GM10266 (cell line): ENCODE measurements at regions not wholly inside any gene's neighbourhood (a gene's known extent, or its start where the extent isn't known, plus 50 kb on each side); places are given as distances from the start of the nearest gene placed in this dataset.
"Not testable (repeated sequence)": the region's sequence is repeated elsewhere in the genome, so short reads cannot be mapped to it uniquely, and the experiment has no call there.

Experiments
- DNase-seq: peaks from one replicate; pipeline ENCODE4 v3.0.0; 2012; ENCODE audit errors: extremely low spot score
- TF ChIP-seq, protein P1 (sequence below): IDR thresholded peaks from 2 replicates; pipeline ENCODE4 v1.5.1; 2012; ENCODE audit warnings: mild to moderate bottlenecking, low read depth; ENCODE audit not compliant: control insufficient read depth, insufficient read depth; ENCODE audit errors: missing control alignments

- TF ChIP-seq, protein P1, sequence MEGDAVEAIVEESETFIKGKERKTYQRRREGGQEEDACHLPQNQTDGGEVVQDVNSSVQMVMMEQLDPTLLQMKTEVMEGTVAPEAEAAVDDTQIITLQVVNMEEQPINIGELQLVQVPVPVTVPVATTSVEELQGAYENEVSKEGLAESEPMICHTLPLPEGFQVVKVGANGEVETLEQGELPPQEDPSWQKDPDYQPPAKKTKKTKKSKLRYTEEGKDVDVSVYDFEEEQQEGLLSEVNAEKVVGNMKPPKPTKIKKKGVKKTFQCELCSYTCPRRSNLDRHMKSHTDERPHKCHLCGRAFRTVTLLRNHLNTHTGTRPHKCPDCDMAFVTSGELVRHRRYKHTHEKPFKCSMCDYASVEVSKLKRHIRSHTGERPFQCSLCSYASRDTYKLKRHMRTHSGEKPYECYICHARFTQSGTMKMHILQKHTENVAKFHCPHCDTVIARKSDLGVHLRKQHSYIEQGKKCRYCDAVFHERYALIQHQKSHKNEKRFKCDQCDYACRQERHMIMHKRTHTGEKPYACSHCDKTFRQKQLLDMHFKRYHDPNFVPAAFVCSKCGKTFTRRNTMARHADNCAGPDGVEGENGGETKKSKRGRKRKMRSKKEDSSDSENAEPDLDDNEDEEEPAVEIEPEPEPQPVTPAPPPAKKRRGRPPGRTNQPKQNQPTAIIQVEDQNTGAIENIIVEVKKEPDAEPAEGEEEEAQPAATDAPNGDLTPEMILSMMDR = no peak
- no peak for DNase-seq
These were observed 182.7 kb upstream of the NR4A3 start for GRCh38 chr9:99638971-99639370.

DNA sequence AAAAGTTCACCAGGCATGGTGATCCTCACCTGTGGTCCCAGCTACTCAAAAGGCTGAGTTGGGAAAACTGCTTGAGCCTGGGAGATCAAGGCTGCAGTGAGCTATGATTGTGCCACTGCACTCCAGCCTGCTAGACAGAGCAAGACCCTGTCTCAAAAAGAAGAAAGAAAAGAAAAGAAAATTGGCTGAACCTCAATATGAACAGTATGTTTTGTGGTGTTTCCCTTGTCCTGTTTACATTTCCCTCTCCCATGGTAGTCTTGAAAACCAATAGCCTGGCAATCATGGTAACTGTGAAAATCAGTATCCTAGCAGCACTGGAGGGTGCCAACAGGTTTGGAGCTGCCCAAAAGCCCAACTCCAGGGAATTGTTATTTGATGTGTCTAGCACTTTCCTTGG, 174.1 kb upstream of the NR4A3 start:
- TF ChIP-seq, protein P1 = no peak

DNA sequence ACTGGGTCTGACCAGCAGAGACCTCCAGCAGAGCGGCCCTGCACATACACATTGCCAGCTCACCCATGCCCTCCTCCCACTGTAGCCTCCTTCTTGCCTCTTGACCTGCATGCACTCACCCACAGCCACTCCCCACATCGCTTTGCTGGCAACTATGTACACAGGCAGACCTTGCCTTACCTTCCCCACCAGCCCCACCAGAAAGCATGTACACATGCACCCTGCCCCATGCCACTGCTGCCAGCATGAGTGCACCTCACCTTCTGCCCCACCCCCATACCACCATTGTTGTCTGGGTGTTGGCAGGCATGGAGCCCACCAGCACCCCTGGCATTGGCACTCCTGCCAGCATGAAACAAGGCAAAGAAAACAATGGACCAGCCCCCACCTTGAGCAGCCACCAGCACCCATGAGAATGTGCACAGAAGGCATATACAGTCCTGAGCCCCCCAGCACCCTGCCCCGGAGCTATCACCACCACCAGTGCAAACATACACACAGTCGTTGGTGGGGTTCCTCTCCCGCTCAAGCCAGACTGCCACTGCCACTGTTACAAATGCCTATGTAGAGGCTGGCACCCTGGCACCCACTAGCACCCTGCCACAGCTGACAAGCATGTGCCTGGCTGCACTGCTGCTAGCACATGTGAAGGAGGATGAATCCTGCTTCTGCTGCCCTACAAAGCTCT, 171.4 kb upstream of the NR4A3 start:
- TF ChIP-seq, protein P1 = no peak
- DNase-seq = no peak

More for the DNA sequence above, 174.1 kb upstream of the NR4A3 start:
- no peak for DNase-seq

- TF ChIP-seq, protein P1 = no peak
- peak; percentile 61 for DNase-seq
These were observed 161.5 kb upstream of the NR4A3 start for GRCh38 chr9:99660191-99660636.

DNA sequence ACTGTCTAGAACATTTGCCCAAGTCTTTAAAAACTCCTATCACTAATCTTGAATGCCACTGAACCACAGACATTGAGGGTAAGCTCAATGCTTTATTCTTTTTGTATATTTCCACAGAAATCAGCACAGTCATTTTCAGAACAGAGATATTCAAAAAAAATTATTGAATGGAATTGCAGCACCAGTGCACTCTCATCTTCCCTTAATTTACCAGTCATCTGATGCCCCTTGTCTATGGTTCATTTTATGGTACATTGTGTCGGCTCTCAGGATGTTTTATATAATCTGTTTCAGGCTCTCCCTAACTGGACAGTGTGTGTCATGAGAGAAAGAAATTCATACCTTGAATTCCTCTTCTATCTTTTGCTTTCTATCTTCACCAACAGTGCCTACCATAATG, 158.4 kb upstream of the NR4A3 start:
- no peak for DNase-seq
- TF ChIP-seq, protein P1 = no peak

- TF ChIP-seq, protein P1 = no peak
- DNase-seq = no peak
These were observed 157.8 kb upstream of the NR4A3 start for GRCh38 chr9:99663856-99664255.

DNA sequence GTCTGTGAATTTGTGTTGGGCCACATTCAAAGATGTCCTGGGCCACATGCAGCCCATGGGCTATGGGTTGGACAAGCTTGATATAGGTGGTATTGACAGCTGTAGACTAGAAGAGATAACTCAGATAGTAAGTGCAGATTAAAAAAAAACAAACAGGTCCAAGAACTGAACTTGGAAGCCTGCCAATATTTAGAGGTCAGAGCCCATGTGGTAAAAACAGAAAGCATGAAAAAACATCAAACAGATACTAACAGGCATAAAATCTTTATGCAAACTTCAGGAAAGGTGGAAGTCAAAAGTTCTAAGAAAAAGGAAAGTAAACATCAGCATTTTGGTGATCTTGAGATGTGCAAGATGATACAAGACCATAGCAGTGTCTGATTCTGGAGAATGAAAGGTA, 155.1 kb upstream of the NR4A3 start:
- TF ChIP-seq, protein P1 = no peak
- peak; percentile 10 for DNase-seq

DNA sequence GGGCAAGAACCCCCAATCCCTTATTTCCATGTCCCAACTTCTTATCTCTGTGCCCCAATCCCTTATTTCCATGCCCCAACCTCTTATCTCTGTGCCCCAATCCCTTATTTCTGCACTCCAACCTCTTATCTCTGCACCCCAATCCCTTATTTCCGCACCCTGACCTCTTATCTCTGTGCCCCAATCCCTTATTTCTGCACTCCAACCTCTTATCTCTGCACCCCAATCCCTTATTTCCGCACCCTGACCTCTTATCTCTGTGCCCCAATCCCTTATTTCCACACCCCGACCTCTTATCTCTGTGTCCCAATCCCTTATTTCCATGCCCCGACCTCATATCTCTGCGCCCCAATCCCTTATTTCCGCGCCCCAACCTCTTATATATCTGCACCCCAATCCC, 150.8 kb upstream of the NR4A3 start:
- DNase-seq = not testable (repeated sequence)
